ENCODE measurements at regions not wholly inside any gene's neighbourhood (a gene's known extent, or its start where the extent isn't known, plus 50 kb on each side); places are given as distances from the start of the nearest gene placed in this dataset.

DNA sequence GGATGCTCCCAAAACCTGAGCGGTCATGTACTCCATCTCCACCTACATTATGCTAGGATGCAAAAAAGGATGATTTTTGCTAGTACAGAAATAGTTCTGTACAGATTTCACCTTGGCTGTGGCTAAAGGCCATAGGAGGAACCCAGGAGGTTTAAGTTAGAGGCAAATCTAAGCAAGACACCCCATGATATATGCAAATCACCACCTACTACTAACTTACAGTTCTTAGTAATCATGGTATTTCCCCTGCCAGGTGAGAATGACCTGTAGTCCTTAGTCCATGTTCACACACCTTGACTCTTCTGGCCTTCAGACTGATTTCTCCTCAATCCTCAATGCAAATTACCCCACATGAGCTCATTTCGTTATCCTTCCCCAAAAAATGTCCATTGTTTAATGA lies 154.2 kb downstream of the IMPG2 start:
- TF ChIP-seq, protein P1, sequence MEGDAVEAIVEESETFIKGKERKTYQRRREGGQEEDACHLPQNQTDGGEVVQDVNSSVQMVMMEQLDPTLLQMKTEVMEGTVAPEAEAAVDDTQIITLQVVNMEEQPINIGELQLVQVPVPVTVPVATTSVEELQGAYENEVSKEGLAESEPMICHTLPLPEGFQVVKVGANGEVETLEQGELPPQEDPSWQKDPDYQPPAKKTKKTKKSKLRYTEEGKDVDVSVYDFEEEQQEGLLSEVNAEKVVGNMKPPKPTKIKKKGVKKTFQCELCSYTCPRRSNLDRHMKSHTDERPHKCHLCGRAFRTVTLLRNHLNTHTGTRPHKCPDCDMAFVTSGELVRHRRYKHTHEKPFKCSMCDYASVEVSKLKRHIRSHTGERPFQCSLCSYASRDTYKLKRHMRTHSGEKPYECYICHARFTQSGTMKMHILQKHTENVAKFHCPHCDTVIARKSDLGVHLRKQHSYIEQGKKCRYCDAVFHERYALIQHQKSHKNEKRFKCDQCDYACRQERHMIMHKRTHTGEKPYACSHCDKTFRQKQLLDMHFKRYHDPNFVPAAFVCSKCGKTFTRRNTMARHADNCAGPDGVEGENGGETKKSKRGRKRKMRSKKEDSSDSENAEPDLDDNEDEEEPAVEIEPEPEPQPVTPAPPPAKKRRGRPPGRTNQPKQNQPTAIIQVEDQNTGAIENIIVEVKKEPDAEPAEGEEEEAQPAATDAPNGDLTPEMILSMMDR (conservative IDR thresholded peaks at IDR 0.05; ENCODE audit: low read depth, low read length): no peak
- H3K4me3 ChIP-seq (ENCODE audit: low read depth, low read length): no peak overlapping the region
- DNase-seq (ENCODE audit: low read depth): no peak

GRCh38 chr3:101163554-101163953 lies 156.8 kb downstream of the IMPG2 start:
- TF ChIP-seq, protein P1 (conservative IDR thresholded peaks at IDR 0.05; ENCODE audit: low read depth, low read length): no peak
- H3K4me3 ChIP-seq (ENCODE audit: low read depth, low read length): no peak overlapping the region
- no peak for DNase-seq (ENCODE audit: low read depth)

DNA sequence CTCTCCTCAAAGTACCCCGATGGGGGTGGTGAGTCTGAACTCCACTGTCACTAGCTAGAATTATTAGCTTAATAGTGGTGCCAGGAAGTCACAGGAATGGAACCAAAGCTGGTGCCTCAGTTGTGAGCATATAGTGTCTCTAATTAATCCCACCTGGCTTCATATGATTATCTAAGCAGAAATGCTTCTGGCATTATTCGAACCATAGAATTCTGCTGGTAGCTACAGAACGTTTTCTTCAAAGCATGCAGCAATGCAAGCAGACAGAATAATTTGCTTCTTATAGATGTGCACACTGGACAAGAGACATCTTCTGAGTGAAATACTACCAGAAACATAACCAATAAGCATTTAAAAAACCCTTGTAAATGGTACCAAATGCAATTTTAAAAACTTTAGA lies 160.9 kb downstream of the IMPG2 start:
- no peak overlapping the region for H3K4me3 ChIP-seq (ENCODE audit: low read depth, low read length)
- TF ChIP-seq, protein P1 (conservative IDR thresholded peaks at IDR 0.05; ENCODE audit: low read depth, low read length): no peak
- no peak for DNase-seq (ENCODE audit: low read depth)

- no peak overlapping the region for H3K4me3 ChIP-seq (ENCODE audit: low read depth, low read length)
- DNase-seq (ENCODE audit: low read depth): no peak
- TF ChIP-seq, protein P1 (conservative IDR thresholded peaks at IDR 0.05; ENCODE audit: low read depth, low read length): no peak
Measured at GRCh38 chr3:101158374-101158773, 162.0 kb downstream of the IMPG2 start.

- DNase-seq (ENCODE audit: low read depth): no peak
- TF ChIP-seq, protein P1 (conservative IDR thresholded peaks at IDR 0.05; ENCODE audit: low read depth, low read length): no peak
- H3K4me3 ChIP-seq (ENCODE audit: low read depth, low read length): no peak overlapping the region
Measured at GRCh38 chr3:101156787-101157345, 163.5 kb downstream of the IMPG2 start.

DNA sequence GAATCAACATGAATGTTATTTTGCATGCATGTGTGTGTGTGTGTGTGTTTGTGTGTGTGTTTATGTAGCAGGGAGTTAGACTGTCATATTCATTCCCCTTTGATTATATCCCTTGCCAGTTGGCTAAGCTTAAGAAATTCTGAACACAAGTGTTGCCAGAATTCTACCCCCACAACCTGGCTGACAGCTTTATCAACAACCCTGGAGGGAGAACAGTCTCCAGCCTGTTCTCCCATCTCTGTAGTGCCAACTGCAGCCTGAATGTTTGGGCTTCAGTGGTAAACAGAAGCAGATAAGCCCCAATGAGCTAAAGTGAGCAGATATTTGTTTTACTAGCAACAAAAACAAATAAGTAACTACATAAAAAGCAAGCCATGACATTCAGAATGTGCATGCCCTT lies 162.6 kb upstream of the ABI3BP start:
- no peak for DNase-seq (ENCODE audit: low read depth)
- TF ChIP-seq, protein P1 (conservative IDR thresholded peaks at IDR 0.05; ENCODE audit: low read depth, low read length): no peak
- H3K4me3 ChIP-seq (ENCODE audit: low read depth, low read length): no peak overlapping the region

- TF ChIP-seq, protein P1 (conservative IDR thresholded peaks at IDR 0.05; ENCODE audit: low read depth, low read length): no peak
- H3K4me3 ChIP-seq (ENCODE audit: low read depth, low read length): no peak overlapping the region
- no peak for DNase-seq (ENCODE audit: low read depth)
Measured at GRCh38 chr3:101154401-101154800, 161.2 kb upstream of the ABI3BP start.

Measured in epithelial cell of proximal tubule (primary cell).